HCT116 (cell line): ENCODE measurements at regions not wholly inside any gene's neighbourhood (a gene's known extent, or its start where the extent isn't known, plus 50 kb on each side); places are given as distances from the start of the nearest gene placed in this dataset.
A peak's percentile ranks its signal among the peaks of the same experiment; 100 is the strongest.

Experiments used
- ATAC-seq: fragments of 200-7000 bp; cut with Tn5 transposase; 2 replicates; pipeline ENCODE4 v1.9.1; 2020; ENCODE audit warnings: mild to moderate bottlenecking, moderate library complexity
- BruUV-seq: library from RNA; stranded (reverse); fragments of 400-500 nt; replicated peaks from 2 replicates; lab custom pipeline; 2021; lab: Mats Ljungman, UMichigan
- CTCF ChIA-PET: fragments of 300-600 bp; sonication (Branson Sonifier 250); formaldehyde crosslinking; loops from one replicate; lab custom pipeline; 2021; ENCODE audit warnings: antibody characterized with exemption; lab: Charles Lee
- POLR2A ChIA-PET: fragments of 300-600, 350-600 bp; sonication (Branson Sonifier 250); formaldehyde crosslinking; loops from one replicate; lab custom pipeline; 2021; ENCODE audit warnings: antibody characterized with exemption; lab: Charles Lee
- RAD21 ChIA-PET, 2 experiments: fragments of 300-600 bp; sonication (Branson Sonifier 250); formaldehyde crosslinking; loops; one replicate each; lab custom pipeline; 2023; ENCODE audit warnings: low total read pairs in 2 of 2; ENCODE audit not compliant: uncharacterized antibody in 2 of 2, unreplicated experiment in 2 of 2, low non-redundant PET in 1 of 2; lab: Charles Lee
- DNase-seq: peaks from one replicate; pipeline ENCODE4 v3.0.0-alpha.2; 2010; ENCODE audit warnings: low read depth, low spot score
- H2AFZ ChIP-seq: fragments of 200-600 bp; shearing (Covaris generic), sonication (generic); 2 replicates; pipeline ENCODE4 v1.6.1; 2017; ENCODE audit warnings: low read depth, mixed run types, mixed read lengths, antibody characterized with exemption, low read length; ENCODE audit not compliant: poor library complexity, severe bottlenecking
- H3K27ac ChIP-seq: 2 replicates; pipeline ENCODE4 v1.5.1; 2012; ENCODE audit warnings: low read depth, low read length
- H3K27me3 ChIP-seq: fragments of 200-600 bp; sonication (generic); 2 replicates; pipeline ENCODE4 v1.6.1; 2016; ENCODE audit warnings: mixed run types, low read length, mixed read lengths; ENCODE audit not compliant: insufficient read depth
- H3K36me3 ChIP-seq, 2 experiments: fragments of 200-500 bp in 1 of 2; fragments of 200-600 bp in 1 of 2; sonication (Bioruptor generic) in 1 of 2; sonication (generic) in 1 of 2; 2 replicates each; pipeline versions ENCODE4 v1.5.1 to v1.6.1; 2014 to 2016; ENCODE audit warnings: low read length in 2 of 2, inconsistent platforms in 1 of 2, mixed read lengths in 1 of 2, mixed run types in 1 of 2; ENCODE audit not compliant: insufficient read depth in 2 of 2, control insufficient read depth in 1 of 2
- H3K4me1 ChIP-seq, 2 experiments: fragments of 200-600 bp in 1 of 2; sonication (generic) in 1 of 2; 2 replicates each; pipeline versions ENCODE4 v1.5.1 to v1.6.1; 2012 to 2017; ENCODE audit warnings: low read length in 2 of 2, inconsistent platforms in 1 of 2, mild to moderate bottlenecking in 1 of 2, mixed read lengths in 1 of 2, mixed run types in 1 of 2, moderate library complexity in 1 of 2; ENCODE audit not compliant: insufficient read depth in 2 of 2, control insufficient read depth in 1 of 2
- H3K4me2 ChIP-seq: fragments of 200-600 bp; sonication (generic); 2 replicates; pipeline ENCODE4 v1.6.1; 2017; ENCODE audit warnings: mixed run types, low read length, mixed read lengths
- H3K4me3 ChIP-seq, 2 experiments: fragments of 200-600 bp in 1 of 2; sonication (generic) in 1 of 2; replicated peaks in 1 of 2; 2 replicates each; pipeline ENCODE4 v1.5.1; 2011 to 2016; ENCODE audit warnings: low read length in 2 of 2, control low read depth in 1 of 2, low read depth in 1 of 2, mild to moderate bottlenecking in 1 of 2, mixed read lengths in 1 of 2, mixed run types in 1 of 2
- H3K79me2 ChIP-seq: fragments of 200-600 bp; sonication (generic); 2 replicates; pipeline ENCODE4 v1.6.1; 2017; ENCODE audit warnings: mild to moderate bottlenecking, mixed run types, low read length, moderate library complexity, mixed read lengths; ENCODE audit not compliant: insufficient read depth
- H3K9ac ChIP-seq: fragments of 200-600 bp; sonication (generic); 2 replicates; pipeline ENCODE4 v1.6.1; 2016; ENCODE audit warnings: low read length, mixed read lengths
- H3K9me2 ChIP-seq: fragments of 200-600 bp; sonication (generic), shearing (Covaris generic); 2 replicates; pipeline ENCODE4 v1.6.1; 2017; ENCODE audit warnings: mixed run types, mild to moderate bottlenecking, moderate library complexity; ENCODE audit not compliant: insufficient read depth
- H3K9me3 ChIP-seq, 2 experiments: fragments of 200-500 bp in 1 of 2; fragments of 200-600 bp in 1 of 2; sonication (Bioruptor generic) in 1 of 2; sonication (generic) in 1 of 2; 2 replicates each; pipeline ENCODE4 v1.6.1; 2014 to 2017; ENCODE audit warnings: low read length in 2 of 2, mixed read lengths in 2 of 2, inconsistent platforms in 1 of 2, low read depth in 1 of 2, mild to moderate bottlenecking in 1 of 2, mixed run types in 1 of 2, moderate library complexity in 1 of 2; ENCODE audit not compliant: control insufficient read depth in 1 of 2, insufficient read depth in 1 of 2
- H4K20me1 ChIP-seq: fragments of 200-600 bp; sonication (generic), shearing (Covaris generic); 2 replicates; pipeline ENCODE4 v1.6.1; 2017; ENCODE audit warnings: mixed run types, mild to moderate bottlenecking, moderate library complexity; ENCODE audit not compliant: insufficient read depth
- TCF7L2 ChIP-seq: IDR thresholded peaks from 2 replicates; pipeline ENCODE4 v1.7.0; 2011; ENCODE audit warnings: borderline replicate concordance, inconsistent platforms; ENCODE audit not compliant: insufficient read depth, insufficient read length; ENCODE audit errors: extremely low read depth
- YY1 ChIP-seq: IDR thresholded peaks from 2 replicates; pipeline ENCODE4 v1.6.1; 2011; ENCODE audit warnings: low read length, low read depth, moderate library complexity, mild to moderate bottlenecking; ENCODE audit not compliant: insufficient replicate concordance; ENCODE audit errors: extremely low read depth
- intact Hi-C: fragments of 100-400 bp; cut with micrococcal nuclease; formaldehyde crosslinking; loops from 2 replicates; pipeline ENCODE4 v1.10.0; 2022
- TF ChIP-seq, protein P1 (sequence below), 3 experiments: fragments of 200-600 bp in 1 of 3; sonication (generic) in 1 of 3; IDR thresholded peaks in 2 of 3; conservative IDR thresholded peaks in 1 of 3; 2 replicates each; pipeline ENCODE4 v1.5.1; 2012 to 2017; ENCODE audit warnings: low read depth in 2 of 3, low read length in 2 of 3, antibody characterized with exemption in 1 of 3, borderline replicate concordance in 1 of 3, control low read depth in 1 of 3, mild to moderate bottlenecking in 1 of 3, mixed read lengths in 1 of 3, mixed run types in 1 of 3, moderate library complexity in 1 of 3; ENCODE audit not compliant: insufficient read depth in 1 of 3

DNA sequence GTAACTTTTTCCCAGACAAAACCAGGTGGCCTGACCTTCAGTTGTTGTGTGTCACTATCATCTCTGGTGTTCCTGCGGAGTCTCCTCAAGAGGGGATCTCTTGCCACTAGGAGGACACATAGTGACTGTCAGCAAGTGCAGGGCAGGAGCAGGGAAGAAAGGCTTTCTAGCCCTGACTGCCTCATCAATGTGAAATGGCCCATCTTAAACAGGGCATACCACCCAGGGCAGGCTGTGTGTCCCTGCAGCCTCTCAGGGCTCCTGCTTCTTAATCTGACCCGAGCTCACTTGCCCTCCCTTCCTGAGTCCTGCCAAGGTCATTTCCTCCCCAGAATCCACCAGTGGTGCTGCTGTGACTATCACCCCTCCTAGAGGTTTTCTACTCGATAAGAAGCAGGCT lies 57.4 kb upstream of the SIMC1 start:
- intact Hi-C loops: no loop called here
- Histone ChIP-seq H3K27ac (no peak overlapping the region), H3K36me3 (no peaks in the 10 kb centered on the region), H3K4me3 (no peak overlapping the region), H3K9ac (no peak overlapping the region), H4K20me1 (no peaks in the 10 kb centered on the region), H3K9me3 (no peaks in the 10 kb centered on the region), H3K4me1 (peaks cover 0 to 7% of the 10 kb centered on the region in 2 experiments; a peak in 1 of 4 replicates), H3K4me2 (no peak overlapping the region), H3K9me2 (no peaks in the 10 kb centered on the region), H3K79me2 (no peaks in the 10 kb centered on the region), H3K27me3 (peaks cover 17% of the 10 kb centered on the region; the same call in 1 of the 2 replicates), H2AFZ (no peak overlapping the region)
- CTCF ChIA-PET: no interaction called here
- no peak; the same call in 1 of the 2 replicates for ATAC-seq
- no TSS peak for BruUV-seq
- no peak for TF ChIP-seq YY1
- TF ChIP-seq, protein P1, sequence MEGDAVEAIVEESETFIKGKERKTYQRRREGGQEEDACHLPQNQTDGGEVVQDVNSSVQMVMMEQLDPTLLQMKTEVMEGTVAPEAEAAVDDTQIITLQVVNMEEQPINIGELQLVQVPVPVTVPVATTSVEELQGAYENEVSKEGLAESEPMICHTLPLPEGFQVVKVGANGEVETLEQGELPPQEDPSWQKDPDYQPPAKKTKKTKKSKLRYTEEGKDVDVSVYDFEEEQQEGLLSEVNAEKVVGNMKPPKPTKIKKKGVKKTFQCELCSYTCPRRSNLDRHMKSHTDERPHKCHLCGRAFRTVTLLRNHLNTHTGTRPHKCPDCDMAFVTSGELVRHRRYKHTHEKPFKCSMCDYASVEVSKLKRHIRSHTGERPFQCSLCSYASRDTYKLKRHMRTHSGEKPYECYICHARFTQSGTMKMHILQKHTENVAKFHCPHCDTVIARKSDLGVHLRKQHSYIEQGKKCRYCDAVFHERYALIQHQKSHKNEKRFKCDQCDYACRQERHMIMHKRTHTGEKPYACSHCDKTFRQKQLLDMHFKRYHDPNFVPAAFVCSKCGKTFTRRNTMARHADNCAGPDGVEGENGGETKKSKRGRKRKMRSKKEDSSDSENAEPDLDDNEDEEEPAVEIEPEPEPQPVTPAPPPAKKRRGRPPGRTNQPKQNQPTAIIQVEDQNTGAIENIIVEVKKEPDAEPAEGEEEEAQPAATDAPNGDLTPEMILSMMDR (IDR thresholded peaks at IDR 0.05 in 2 of 3, conservative IDR thresholded peaks at IDR 0.05 in 1 of 3; ENCODE audit: borderline replicate concordance in 1 of 3, insufficient read depth in 1 of 3, low read depth in 2 of 3, low read length in 2 of 3): 0 out of 6 replicates have a peak, but pooled peaks of 1 of the 3 experiments have one; percentile 4
- no peak for DNase-seq
- RAD21 ChIA-PET: no interaction called here
- POLR2A ChIA-PET: no interaction called here

DNA sequence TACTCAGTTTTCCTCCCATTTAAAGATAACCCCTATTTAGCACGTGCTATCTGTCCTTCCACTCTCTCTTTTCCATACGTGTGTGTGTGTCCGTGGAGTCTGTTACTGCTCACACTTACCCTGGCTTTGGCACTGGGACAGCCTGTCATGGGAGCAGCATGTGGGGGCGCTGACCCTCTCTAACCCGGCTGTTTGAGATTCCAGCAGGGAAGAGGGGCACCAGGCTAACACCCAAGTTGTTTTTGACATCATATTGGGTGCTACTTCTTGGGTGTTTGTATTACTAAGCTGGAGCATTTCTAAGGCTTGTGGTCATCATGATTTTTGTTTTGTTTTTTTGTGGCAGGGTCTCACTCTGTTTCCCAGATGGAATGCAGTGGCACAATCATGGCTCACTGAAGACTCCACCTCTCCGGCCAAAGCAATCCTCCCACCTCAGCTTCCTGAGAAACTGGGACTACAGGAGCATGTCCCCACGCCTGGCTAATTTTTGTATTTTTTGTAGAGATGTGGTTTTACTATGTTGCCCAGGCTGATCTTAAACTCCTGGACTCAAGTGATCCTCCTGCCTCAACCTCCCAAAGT lies 56.9 kb upstream of the SIMC1 start:
- Histone ChIP-seq H3K9ac (no peak overlapping the region), H3K36me3 (no peaks in the 10 kb centered on the region), H3K27me3 (peaks cover 14% of the 10 kb centered on the region; the same call in 1 of the 2 replicates), H3K9me2 (no peaks in the 10 kb centered on the region), H2AFZ (no peak overlapping the region), H3K4me2 (no peak overlapping the region), H3K79me2 (no peaks in the 10 kb centered on the region), H3K4me1 (peaks cover 0 to 7% of the 10 kb centered on the region in 2 experiments; a peak in 1 of 4 replicates), H4K20me1 (no peaks in the 10 kb centered on the region), H3K4me3 (no peak overlapping the region), H3K9me3 (no peaks in the 10 kb centered on the region), H3K27ac (no peak overlapping the region)
- DNase-seq (no peak), ATAC-seq (no peak)
- POLR2A ChIA-PET: no interaction called here
- CTCF ChIA-PET: no interaction called here
- no peak for TF ChIP-seq TCF7L2
- intact Hi-C loops: no loop called here
- RAD21 ChIA-PET: no interaction called here
- no TSS peak for BruUV-seq
